Prostate gland (tissue), 2 donors: ENCODE measurements at regions not wholly inside any gene's neighbourhood (a gene's known extent, or its start where the extent isn't known, plus 50 kb on each side); places are given as distances from the start of the nearest gene placed in this dataset.

Experiments used
- DNase-seq: peaks from one replicate; pipeline ENCODE4 v3.0.0-alpha.2; 2019; ENCODE audit warnings: low spot score
- H3K27ac ChIP-seq, 2 donors: fragments of 200-600 bp; sonication (generic); 2 replicates each; pipeline ENCODE4 v1.5.1; 2017 to 2019
- H3K27me3 ChIP-seq: fragments of 200-600 bp; sonication (generic); replicated peaks from 2 replicates; pipeline ENCODE4 v1.5.1; 2019; ENCODE audit not compliant: insufficient read depth
- H3K36me3 ChIP-seq, 2 donors: fragments of 200-600 bp; sonication (generic); 1 replicate in 1 of 2; 2 replicates in 1 of 2; pipeline versions ENCODE4 v1.5.1 to v1.8.1; 2017 to 2019
- H3K4me1 ChIP-seq: fragments of 200-600 bp; sonication (generic); replicated peaks from 2 replicates; pipeline ENCODE4 v1.5.1; 2019
- H3K4me3 ChIP-seq, 2 donors: fragments of 200-600 bp; sonication (generic); 2 replicates each; pipeline ENCODE4 v1.5.1; 2017 to 2019
- H3K9me3 ChIP-seq: fragments of 200-600 bp; sonication (generic); 2 replicates; pipeline ENCODE4 v1.5.1; 2017
- POLR2A ChIP-seq: fragments of 450-650 bp; IDR thresholded peaks from one replicate; pipeline ENCODE4 v1.6.1; 2016; ENCODE audit warnings: antibody characterized with exemption, mild to moderate bottlenecking
- POLR2AphosphoS5 ChIP-seq: sonication (generic); formaldehyde crosslinking; IDR thresholded peaks from one replicate; pipeline ENCODE4 v1.6.1; 2017; ENCODE audit warnings: antibody characterized with exemption
- WGBS: methylation state at CpG from one replicate; pipeline ENCODE4 v1.1.5; 2018; 5-methylcytosine and 5-hydroxymethylcytosine counted together
- intact Hi-C: fragments of 100-400 bp; cut with DNase I; formaldehyde crosslinking; loops from one replicate; pipeline ENCODE4 v1.14.2; 2022
- TF ChIP-seq, protein P1 (sequence below), 4 experiments: fragments of 200-600 bp in 2 of 4; fragments of 450-650 bp in 2 of 4; sonication (generic) in 2 of 4; IDR thresholded peaks; 1 replicate in 3 of 4; 2 replicates in 1 of 4; pipeline ENCODE4 v1.5.1; 2016 to 2019; ENCODE audit warnings: antibody characterized with exemption in 4 of 4, mild to moderate bottlenecking in 2 of 4, moderate library complexity in 2 of 4

DNA sequence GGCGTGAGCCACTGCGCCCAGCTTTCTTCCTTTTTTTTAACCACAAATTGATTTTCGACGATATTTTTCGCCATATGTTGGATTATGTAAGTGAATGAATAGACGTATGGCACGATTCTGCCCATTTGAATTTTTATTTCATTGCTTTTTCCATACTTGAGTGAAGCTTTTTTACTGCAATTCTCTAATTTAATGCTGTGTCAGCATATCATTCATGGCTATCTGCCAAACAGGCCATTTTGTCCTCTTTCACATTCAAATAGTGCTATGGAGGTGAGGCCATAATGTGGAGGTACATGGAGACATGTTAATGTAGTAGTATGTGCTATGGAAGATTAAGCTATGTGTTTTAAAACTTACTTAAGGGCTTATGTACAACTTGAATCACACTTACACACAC, 152.1 kb upstream of the TUSC1 start:
- Histone ChIP-seq H3K36me3 (no peaks in the 10 kb centered on the region), H3K4me1 (no peaks in the 10 kb centered on the region), H3K9me3 (no peaks in the 10 kb centered on the region), H3K4me3 (no peak overlapping the region), H3K27ac (no peak overlapping the region), H3K27me3 (no peaks in the 10 kb centered on the region)
- intact Hi-C loops, result no loop called here
- TF ChIP-seq POLR2AphosphoS5 (no peak), POLR2A (no peak)
- TF ChIP-seq, protein P1, sequence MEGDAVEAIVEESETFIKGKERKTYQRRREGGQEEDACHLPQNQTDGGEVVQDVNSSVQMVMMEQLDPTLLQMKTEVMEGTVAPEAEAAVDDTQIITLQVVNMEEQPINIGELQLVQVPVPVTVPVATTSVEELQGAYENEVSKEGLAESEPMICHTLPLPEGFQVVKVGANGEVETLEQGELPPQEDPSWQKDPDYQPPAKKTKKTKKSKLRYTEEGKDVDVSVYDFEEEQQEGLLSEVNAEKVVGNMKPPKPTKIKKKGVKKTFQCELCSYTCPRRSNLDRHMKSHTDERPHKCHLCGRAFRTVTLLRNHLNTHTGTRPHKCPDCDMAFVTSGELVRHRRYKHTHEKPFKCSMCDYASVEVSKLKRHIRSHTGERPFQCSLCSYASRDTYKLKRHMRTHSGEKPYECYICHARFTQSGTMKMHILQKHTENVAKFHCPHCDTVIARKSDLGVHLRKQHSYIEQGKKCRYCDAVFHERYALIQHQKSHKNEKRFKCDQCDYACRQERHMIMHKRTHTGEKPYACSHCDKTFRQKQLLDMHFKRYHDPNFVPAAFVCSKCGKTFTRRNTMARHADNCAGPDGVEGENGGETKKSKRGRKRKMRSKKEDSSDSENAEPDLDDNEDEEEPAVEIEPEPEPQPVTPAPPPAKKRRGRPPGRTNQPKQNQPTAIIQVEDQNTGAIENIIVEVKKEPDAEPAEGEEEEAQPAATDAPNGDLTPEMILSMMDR (IDR thresholded peaks at IDR 0.05), result no peak
- no peak for DNase-seq
- WGBS, result 94% methylated on average over 7 of the region's 7 CpGs

DNA sequence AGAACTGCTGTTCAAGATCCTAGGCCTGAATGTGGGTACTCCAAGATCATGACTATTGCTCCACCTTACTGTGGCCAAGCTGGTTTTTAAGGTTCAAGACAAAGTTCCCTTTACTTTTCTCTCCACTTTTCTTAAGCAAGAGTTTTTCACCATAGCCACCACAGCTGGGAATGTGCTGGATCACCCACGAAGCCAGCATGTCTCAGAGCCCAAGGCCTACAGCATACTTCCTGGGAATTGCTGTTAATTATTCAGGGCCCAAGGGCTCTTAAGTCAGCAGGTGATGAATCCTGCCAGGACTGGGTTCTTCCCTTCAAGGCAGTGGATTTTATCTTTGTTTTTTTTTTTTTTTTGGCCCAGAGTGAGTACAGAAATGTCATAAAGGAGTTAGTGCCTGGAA, 149.4 kb upstream of the TUSC1 start:
- DNase-seq, result no peak
- Histone ChIP-seq H3K4me3 (no peak overlapping the region), H3K4me1 (no peaks in the 10 kb centered on the region), H3K36me3 (no peaks in the 10 kb centered on the region), H3K9me3 (no peaks in the 10 kb centered on the region), H3K27me3 (no peaks in the 10 kb centered on the region), H3K27ac (no peak overlapping the region)
- WGBS, result 29% methylated on average over 1 of the region's 1 CpG
- no peak for TF ChIP-seq POLR2A
- no peak for TF ChIP-seq POLR2AphosphoS5
- TF ChIP-seq, protein P1 (IDR thresholded peaks at IDR 0.05), result no peak
- intact Hi-C loops, result no loop called here

DNA sequence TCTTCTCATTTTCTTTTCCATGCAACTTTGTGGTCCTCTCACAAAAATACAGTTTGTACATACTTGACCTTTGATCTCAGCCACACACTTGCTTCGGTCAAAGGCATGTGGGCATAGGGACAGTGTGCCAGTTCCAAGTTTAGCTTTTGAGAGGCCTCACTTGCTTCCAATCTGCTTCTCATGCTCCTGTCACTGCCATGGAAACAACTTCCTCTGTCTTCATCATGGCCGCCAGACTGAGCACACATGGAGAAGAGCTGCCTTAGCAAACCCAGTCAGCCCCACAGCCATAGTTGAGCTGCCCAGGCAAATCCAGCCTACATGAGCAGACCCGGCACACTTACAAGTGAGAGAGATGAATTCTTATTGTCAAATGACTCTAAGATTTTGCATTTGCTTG, 138.2 kb upstream of the TUSC1 start:
- no peaks in the 10 kb centered on the region for H3K9me3 ChIP-seq
- no peak overlapping the region for H3K27ac ChIP-seq
- no peaks in the 10 kb centered on the region for H3K4me1 ChIP-seq
- no peak for DNase-seq
- intact Hi-C loops, result no loop called here
- TF ChIP-seq, protein P1 (IDR thresholded peaks at IDR 0.05), result no peak
- H3K27me3 ChIP-seq, result no peaks in the 10 kb centered on the region
- no peaks in the 10 kb centered on the region for H3K36me3 ChIP-seq
- no peak overlapping the region for H3K4me3 ChIP-seq
- 92% methylated on average over 3 of the region's 3 CpGs for WGBS

DNA sequence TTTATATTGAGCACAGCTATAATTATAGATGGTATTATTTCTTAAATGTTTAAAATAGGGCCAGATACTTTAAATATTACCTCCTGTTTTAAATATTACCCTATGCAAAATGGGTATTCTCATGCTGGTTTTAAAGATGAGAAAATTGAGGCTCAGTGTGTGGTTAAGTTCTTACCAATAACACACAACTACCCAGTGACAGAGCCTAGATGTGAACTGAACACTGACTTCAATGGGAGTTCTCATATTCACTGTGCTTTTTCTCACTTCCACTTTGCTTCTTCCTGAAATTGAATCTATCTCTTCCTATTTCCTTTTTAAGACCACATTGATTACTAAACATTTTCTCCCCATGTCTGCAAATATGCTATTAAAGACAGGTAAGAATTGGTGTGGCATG, 135.8 kb upstream of the TUSC1 start:
- Histone ChIP-seq H3K27ac (no peak overlapping the region), H3K4me1 (no peaks in the 10 kb centered on the region), H3K4me3 (no peak overlapping the region), H3K36me3 (no peaks in the 10 kb centered on the region), H3K27me3 (no peaks in the 10 kb centered on the region), H3K9me3 (no peaks in the 10 kb centered on the region)
- intact Hi-C loops, result no loop called here
- DNase-seq, result no peak
- no peak for TF ChIP-seq POLR2A
- TF ChIP-seq, protein P1 (IDR thresholded peaks at IDR 0.05), result no peak
- TF ChIP-seq POLR2AphosphoS5, result no peak

DNA sequence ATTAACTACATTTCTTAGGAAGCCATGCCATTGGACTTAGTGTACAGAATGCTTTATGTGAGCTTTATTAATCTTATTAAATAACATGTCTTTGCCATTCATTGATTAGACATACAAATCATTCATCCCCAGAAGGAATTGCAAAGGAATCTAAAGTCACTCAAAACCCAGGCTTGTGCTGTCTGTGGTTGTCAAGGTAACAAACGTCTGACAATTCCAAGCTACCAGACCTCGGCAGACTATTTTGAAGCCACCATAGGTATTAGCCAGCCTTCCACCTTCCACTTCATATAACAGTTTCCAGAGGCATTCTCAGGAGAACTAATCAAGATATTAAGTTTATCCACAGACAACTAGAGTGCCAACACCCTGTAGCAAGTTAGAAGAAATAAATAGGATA, 135.2 kb upstream of the TUSC1 start:
- TF ChIP-seq, protein P1 (IDR thresholded peaks at IDR 0.05), result no peak
- TF ChIP-seq POLR2AphosphoS5 (no peak), POLR2A (no peak)
- 35% methylated on average over 2 of the region's 2 CpGs for WGBS

More for the DNA sequence above, 135.2 kb upstream of the TUSC1 start:
- H3K4me1 ChIP-seq, result no peaks in the 10 kb centered on the region
- DNase-seq, result no peak
- H3K4me3 ChIP-seq, result no peak overlapping the region
- no peaks in the 10 kb centered on the region for H3K9me3 ChIP-seq
- H3K36me3 ChIP-seq, result no peaks in the 10 kb centered on the region
- H3K27ac ChIP-seq, result no peak overlapping the region
- no peaks in the 10 kb centered on the region for H3K27me3 ChIP-seq
- intact Hi-C loops, result no loop called here
